ENCODE measurements at regions not wholly inside any gene's neighbourhood (a gene's known extent, or its start where the extent isn't known, plus 50 kb on each side); places are given as distances from the start of the nearest gene placed in this dataset.

- no peak for DNase-seq (ENCODE audit: low read depth)
- TF ChIP-seq, protein P1, sequence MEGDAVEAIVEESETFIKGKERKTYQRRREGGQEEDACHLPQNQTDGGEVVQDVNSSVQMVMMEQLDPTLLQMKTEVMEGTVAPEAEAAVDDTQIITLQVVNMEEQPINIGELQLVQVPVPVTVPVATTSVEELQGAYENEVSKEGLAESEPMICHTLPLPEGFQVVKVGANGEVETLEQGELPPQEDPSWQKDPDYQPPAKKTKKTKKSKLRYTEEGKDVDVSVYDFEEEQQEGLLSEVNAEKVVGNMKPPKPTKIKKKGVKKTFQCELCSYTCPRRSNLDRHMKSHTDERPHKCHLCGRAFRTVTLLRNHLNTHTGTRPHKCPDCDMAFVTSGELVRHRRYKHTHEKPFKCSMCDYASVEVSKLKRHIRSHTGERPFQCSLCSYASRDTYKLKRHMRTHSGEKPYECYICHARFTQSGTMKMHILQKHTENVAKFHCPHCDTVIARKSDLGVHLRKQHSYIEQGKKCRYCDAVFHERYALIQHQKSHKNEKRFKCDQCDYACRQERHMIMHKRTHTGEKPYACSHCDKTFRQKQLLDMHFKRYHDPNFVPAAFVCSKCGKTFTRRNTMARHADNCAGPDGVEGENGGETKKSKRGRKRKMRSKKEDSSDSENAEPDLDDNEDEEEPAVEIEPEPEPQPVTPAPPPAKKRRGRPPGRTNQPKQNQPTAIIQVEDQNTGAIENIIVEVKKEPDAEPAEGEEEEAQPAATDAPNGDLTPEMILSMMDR (conservative IDR thresholded peaks at IDR 0.05; ENCODE audit: control insufficient read depth, insufficient read depth, low read depth, low read length), result no peak
These were observed 245.7 kb downstream of the COL4A1 start for GRCh38 chr13:110061270-110061669.

GRCh38 chr13:110057052-110057451 is 249.9 kb downstream of the COL4A1 start:
- no peak for DNase-seq (ENCODE audit: low read depth)
- no peak overlapping the region for H3K4me3 ChIP-seq (ENCODE audit: control insufficient read depth, low read depth, low read length)
- TF ChIP-seq, protein P1 (conservative IDR thresholded peaks at IDR 0.05; ENCODE audit: control insufficient read depth, insufficient read depth, low read depth, low read length), result no peak

More at GRCh38 chr13:110061270-110061669, 245.7 kb downstream of the COL4A1 start:
- no peak overlapping the region for H3K4me3 ChIP-seq (ENCODE audit: control insufficient read depth, low read depth, low read length)

DNA sequence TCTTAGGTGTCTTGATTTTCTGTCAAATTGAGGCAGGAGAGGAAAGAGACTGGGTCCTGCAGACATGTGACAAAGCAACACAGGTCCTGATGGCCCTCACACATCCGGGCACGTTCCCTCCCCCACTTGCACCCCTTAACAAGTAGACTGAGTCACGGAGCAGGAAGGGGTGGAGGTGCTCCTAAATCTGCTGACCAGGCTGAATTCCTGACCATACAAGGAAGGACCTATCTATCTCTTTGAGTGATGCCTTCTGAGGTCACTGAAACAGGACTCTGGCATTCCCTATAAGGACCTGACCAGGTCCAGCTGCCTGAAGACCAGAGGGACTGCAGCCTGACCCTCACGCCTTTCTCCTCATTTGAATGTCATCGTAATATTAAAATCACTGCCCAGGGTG is 250.3 kb downstream of the COL4A1 start:
- TF ChIP-seq, protein P1 (conservative IDR thresholded peaks at IDR 0.05; ENCODE audit: control insufficient read depth, insufficient read depth, low read depth, low read length), result no peak
- H3K4me3 ChIP-seq (ENCODE audit: control insufficient read depth, low read depth, low read length), result no peak overlapping the region
- DNase-seq (ENCODE audit: low read depth), result no peak

GRCh38 chr13:110055089-110055488 is 251.9 kb downstream of the COL4A1 start:
- H3K4me3 ChIP-seq (ENCODE audit: control insufficient read depth, low read depth, low read length), result no peak overlapping the region
- TF ChIP-seq, protein P1 (conservative IDR thresholded peaks at IDR 0.05; ENCODE audit: control insufficient read depth, insufficient read depth, low read depth, low read length), result no peak
- DNase-seq (ENCODE audit: low read depth), result peak; percentile 18

- H3K4me3 ChIP-seq (ENCODE audit: control insufficient read depth, low read depth, low read length), result no peak overlapping the region
- no peak for DNase-seq (ENCODE audit: low read depth)
- TF ChIP-seq, protein P1 (conservative IDR thresholded peaks at IDR 0.05; ENCODE audit: control insufficient read depth, insufficient read depth, low read depth, low read length), result no peak
These were observed 252.9 kb downstream of the COL4A1 start for GRCh38 chr13:110054041-110054440.

DNA sequence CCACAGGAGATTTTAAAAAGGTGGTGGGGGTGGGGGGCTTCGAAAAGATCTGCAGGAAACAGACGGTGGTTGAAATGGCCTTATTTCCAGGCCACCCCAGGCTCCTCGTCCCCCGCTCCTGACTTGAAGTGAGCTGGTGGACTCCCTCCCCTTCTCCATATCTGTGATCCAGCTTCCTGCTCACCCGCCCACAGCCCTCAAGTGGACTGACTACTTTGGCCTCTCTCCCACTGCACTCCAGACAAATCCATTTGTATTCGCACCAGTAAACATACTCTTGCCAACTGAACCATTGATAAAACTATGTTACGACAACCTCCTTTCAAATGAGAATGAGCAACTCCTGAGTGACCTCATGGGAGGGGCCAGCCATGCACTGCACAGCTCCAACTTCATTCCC is 259.5 kb downstream of the COL4A1 start:
- peak; percentile 94 for DNase-seq (ENCODE audit: low read depth)
- no peak overlapping the region for H3K4me3 ChIP-seq (ENCODE audit: control insufficient read depth, low read depth, low read length)
- TF ChIP-seq, protein P1 (conservative IDR thresholded peaks at IDR 0.05; ENCODE audit: control insufficient read depth, insufficient read depth, low read depth, low read length), result no peak

DNA sequence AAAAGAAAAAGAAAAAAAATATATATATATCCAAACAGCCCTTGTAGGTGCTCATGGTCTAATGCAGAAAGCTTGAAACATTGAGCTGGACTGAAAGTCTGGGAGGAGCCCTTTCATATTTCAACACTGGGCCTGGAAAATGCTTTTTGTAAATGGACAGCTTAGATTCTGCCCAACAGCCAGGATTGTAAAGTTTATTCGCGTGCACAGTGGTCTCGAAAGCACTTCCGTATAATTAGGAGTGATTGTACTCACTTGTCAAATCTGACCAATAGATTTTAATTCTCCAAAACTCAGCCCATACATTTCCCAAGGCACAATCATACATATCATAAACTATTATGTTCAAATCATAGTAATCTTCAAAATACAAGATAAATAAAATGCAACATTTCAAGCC is 260.1 kb downstream of the COL4A1 start:
- DNase-seq (ENCODE audit: low read depth), result no peak

More for the DNA sequence above, 260.1 kb downstream of the COL4A1 start:
- TF ChIP-seq, protein P1 (conservative IDR thresholded peaks at IDR 0.05; ENCODE audit: control insufficient read depth, insufficient read depth, low read depth, low read length), result no peak
- no peak overlapping the region for H3K4me3 ChIP-seq (ENCODE audit: control insufficient read depth, low read depth, low read length)

Measured in fibroblast of mammary gland (primary cell).